SK-N-SH (cell line): ENCODE measurements at regions not wholly inside any gene's neighbourhood (a gene's known extent, or its start where the extent isn't known, plus 50 kb on each side); places are given as distances from the start of the nearest gene placed in this dataset.

Experiments
- CTCF ChIA-PET: fragments of 300-600, 350-600 bp; formaldehyde crosslinking; extraction: SDS; loops from one replicate; lab custom pipeline; 2021; lab: Yijun Ruan, JAX
- POLR2A ChIA-PET: fragments of 350-600 bp; sonication (Branson Sonifier 250); formaldehyde crosslinking; extraction: SDS; loops from one replicate; lab custom pipeline; 2020; ENCODE audit warnings: antibody characterized with exemption, inconsistent platforms; lab: Yijun Ruan, JAX
- DNase-seq: peaks from one replicate; pipeline ENCODE4 v3.0.0; 2012
- H2AFZ ChIP-seq: fragments of 200-600 bp; sonication (generic); 2 replicates; pipeline ENCODE4 v1.8.1; 2016; ENCODE audit warnings: antibody characterized with exemption, mild to moderate bottlenecking, low read depth
- H3F3A ChIP-seq: fragments of 200-600 bp; sonication (generic); replicated peaks from 2 replicates; pipeline ENCODE3; 2016; ENCODE audit warnings: antibody characterized with exemption, mild to moderate bottlenecking; ENCODE audit not compliant: insufficient read depth
- H3K27ac ChIP-seq, 2 experiments: fragments of 200-500 bp in 1 of 2; fragments of 200-600 bp in 1 of 2; sonication (Bioruptor generic) in 1 of 2; sonication (generic), shearing (Covaris generic) in 1 of 2; 2 replicates each; pipeline versions ENCODE4 v1.5.1 to v1.6.1; 2014 to 2016; ENCODE audit warnings: low read depth in 2 of 2, inconsistent platforms in 1 of 2, low read length in 1 of 2, mild to moderate bottlenecking in 1 of 2, mixed read lengths in 1 of 2
- H3K27me3 ChIP-seq: fragments of 200-600 bp; sonication (generic), shearing (Covaris generic); 2 replicates; pipeline ENCODE4 v1.6.1; 2016; ENCODE audit warnings: mixed run types; ENCODE audit not compliant: insufficient read depth
- H3K36me3 ChIP-seq, 2 experiments: fragments of 200-500 bp in 1 of 2; fragments of 200-600 bp in 1 of 2; sonication (Bioruptor generic) in 1 of 2; sonication (generic) in 1 of 2; replicated peaks in 1 of 2; 2 replicates each; pipeline versions ENCODE3 to v1.5.1; 2014 to 2016; ENCODE audit warnings: low read length in 1 of 2, mild to moderate bottlenecking in 1 of 2; ENCODE audit not compliant: insufficient read depth in 2 of 2, control insufficient read depth in 1 of 2
- H3K4me1 ChIP-seq, 2 experiments: fragments of 200-500 bp in 1 of 2; fragments of 200-600 bp in 1 of 2; sonication (Bioruptor generic) in 1 of 2; sonication (generic), shearing (Covaris generic) in 1 of 2; 2 replicates each; pipeline versions ENCODE4 v1.5.1 to v1.6.1; 2014 to 2016; ENCODE audit warnings: low read depth in 1 of 2, low read length in 1 of 2, mixed run types in 1 of 2; ENCODE audit not compliant: insufficient read depth in 2 of 2, control insufficient read depth in 1 of 2
- H3K4me2 ChIP-seq: fragments of 200-600 bp; sonication (generic), shearing (Covaris generic); 2 replicates; pipeline ENCODE4 v1.6.1; 2017; ENCODE audit warnings: mixed run types
- H3K4me3 ChIP-seq, 2 experiments: fragments of 200-500 bp in 1 of 2; fragments of 200-600 bp in 1 of 2; sonication (Bioruptor generic) in 1 of 2; sonication (generic), shearing (Covaris generic) in 1 of 2; 2 replicates each; pipeline versions ENCODE4 v1.5.1 to v1.8.1; 2014 to 2016; ENCODE audit warnings: low read depth in 2 of 2, inconsistent platforms in 1 of 2, low read length in 1 of 2, mild to moderate bottlenecking in 1 of 2, mixed read lengths in 1 of 2, moderate library complexity in 1 of 2
- H3K79me2 ChIP-seq: fragments of 200-600 bp; sonication (generic); 2 replicates; pipeline ENCODE4 v1.8.1; 2017; ENCODE audit warnings: mild to moderate bottlenecking; ENCODE audit not compliant: insufficient read depth
- H3K9ac ChIP-seq: fragments of 200-600 bp; sonication (generic); 2 replicates; pipeline ENCODE4 v1.6.1; 2017; ENCODE audit warnings: mixed run types
- H3K9me2 ChIP-seq: fragments of 200-600 bp; sonication (generic); 2 replicates; pipeline ENCODE4 v1.6.1; 2017; ENCODE audit warnings: mixed run types
- H3K9me3 ChIP-seq: fragments of 200-600 bp; sonication (generic); 2 replicates; pipeline ENCODE4 v1.6.1; 2017; ENCODE audit warnings: mixed run types, mild to moderate bottlenecking, moderate library complexity
- H4K20me1 ChIP-seq: fragments of 200-600 bp; sonication (generic); 2 replicates; pipeline ENCODE4 v1.6.1; 2017; ENCODE audit warnings: mild to moderate bottlenecking, mixed run types; ENCODE audit not compliant: insufficient read depth
- CHD2 ChIP-seq: fragments of 150-350 bp; IDR thresholded peaks from 2 replicates; pipeline ENCODE4 v1.6.1; 2018; ENCODE audit warnings: low read length; ENCODE audit not compliant: partially characterized antibody
- ELF1 ChIP-seq: IDR thresholded peaks from 2 replicates; pipeline ENCODE4 v1.4.0; 2012
- EP300 ChIP-seq, 2 experiments: IDR thresholded peaks; 2 replicates each; pipeline versions ENCODE4 v1.4.0 to v1.6.1; 2012; ENCODE audit warnings: borderline replicate concordance in 1 of 2, low read depth in 1 of 2, low read length in 1 of 2
- EZH2phosphoT487 ChIP-seq: fragments of 200-600 bp; sonication (generic); IDR thresholded peaks from 2 replicates; pipeline ENCODE4 v1.6.1; 2017; ENCODE audit warnings: low read depth, mixed run types, mild to moderate bottlenecking, antibody characterized with exemption, moderate library complexity, borderline replicate concordance
- GABPA ChIP-seq: IDR thresholded peaks from 2 replicates; pipeline ENCODE4 v1.4.0; 2012; ENCODE audit warnings: low read depth, mild to moderate bottlenecking
- IRF3 ChIP-seq: fragments of 150-350 bp; IDR thresholded peaks from 2 replicates; pipeline ENCODE4 v1.6.1; 2016; ENCODE audit warnings: mild to moderate bottlenecking, low read depth, low read length
- JUND ChIP-seq: IDR thresholded peaks from 2 replicates; pipeline ENCODE4 v1.4.0; 2012
- MAX ChIP-seq: IDR thresholded peaks from 2 replicates; pipeline ENCODE4 v1.4.0; 2012; ENCODE audit warnings: low read depth
- MXI1 ChIP-seq: IDR thresholded peaks from 2 replicates; pipeline ENCODE4 v1.6.1; 2012; ENCODE audit warnings: mild to moderate bottlenecking, low read depth, low read length, improper control_type of control experiment
- NRF1 ChIP-seq: IDR thresholded peaks from 2 replicates; pipeline ENCODE4 v1.6.1; 2012; ENCODE audit warnings: low read depth, mild to moderate bottlenecking, low read length
- PBX3 ChIP-seq: IDR thresholded peaks from 2 replicates; pipeline ENCODE4; 2012
- POLR2AphosphoS5 ChIP-seq: IDR thresholded peaks from 2 replicates; pipeline ENCODE4 v1.6.1; 2012; ENCODE audit warnings: low read depth, low read length
- RXRA ChIP-seq: IDR thresholded peaks from 2 replicates; pipeline ENCODE4 v1.4.0; 2012; ENCODE audit warnings: low read depth, mild to moderate bottlenecking, borderline replicate concordance
- SIN3A ChIP-seq: IDR thresholded peaks from 2 replicates; pipeline ENCODE4 v1.6.1; 2012; ENCODE audit warnings: low read depth, mild to moderate bottlenecking, low read length, moderate library complexity, borderline replicate concordance
- SMC3 ChIP-seq: IDR thresholded peaks from 2 replicates; pipeline ENCODE4 v1.6.1; 2012; ENCODE audit warnings: low read depth, low read length, improper control_type of control experiment
- TCF12 ChIP-seq: IDR thresholded peaks from 2 replicates; pipeline ENCODE4 v1.4.0; 2012
- TEAD4 ChIP-seq: IDR thresholded peaks from 2 replicates; pipeline ENCODE4 v1.4.0; 2012; ENCODE audit warnings: mild to moderate bottlenecking, borderline replicate concordance; ENCODE audit not compliant: insufficient read depth
- USF2 ChIP-seq: fragments of 150-350 bp; IDR thresholded peaks from 2 replicates; pipeline ENCODE4 v1.6.1; 2017; ENCODE audit warnings: antibody characterized with exemption, low read length, low read depth, borderline replicate concordance
- WGBS: methylation state at CpG from one replicate; pipeline ENCODE4 v1.1.6; 2017; ENCODE audit warnings: low lambda C conversion rate; 5-methylcytosine and 5-hydroxymethylcytosine counted together
- TF ChIP-seq, protein P1 (sequence below): IDR thresholded peaks from 2 replicates; pipeline ENCODE4 v1.6.1; 2012; ENCODE audit warnings: mild to moderate bottlenecking, low read depth, low read length, moderate library complexity

DNA sequence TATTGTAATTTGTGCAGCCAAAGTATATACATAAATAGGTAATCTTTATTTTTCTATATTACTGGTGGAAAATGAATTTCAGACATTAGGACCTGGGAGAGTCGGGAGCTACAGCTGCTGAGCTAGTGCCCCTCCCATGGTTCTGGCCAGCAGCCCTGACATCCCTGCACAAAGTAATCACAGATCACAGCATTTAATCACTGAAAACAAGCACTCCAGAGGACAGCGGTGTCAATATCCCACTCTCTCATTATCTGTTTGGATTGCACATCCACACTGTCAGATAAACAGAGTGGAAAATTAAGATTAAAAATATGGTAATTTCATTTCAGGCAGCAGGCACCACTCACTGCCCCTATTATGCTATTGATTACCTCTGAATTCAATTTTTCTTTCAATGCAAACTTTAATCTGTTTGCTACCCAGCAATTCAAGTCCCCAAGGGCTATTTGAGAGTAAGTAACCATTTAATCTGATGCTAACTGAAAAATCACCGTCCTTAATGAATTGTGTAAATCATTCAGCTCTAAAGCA lies 254.1 kb upstream of the SOX21 start:
- Histone ChIP-seq H3K9ac (no peak overlapping the region), H2AFZ (no peak overlapping the region), H3K4me3 (no peak overlapping the region), H3F3A (no peaks in the 10 kb centered on the region), H3K4me2 (no peak overlapping the region), H3K9me3 (no peaks in the 10 kb centered on the region), H3K36me3 (no peaks in the 10 kb centered on the region), H4K20me1 (no peaks in the 10 kb centered on the region), H3K27ac (no peak overlapping the region), H3K9me2 (no peaks in the 10 kb centered on the region), H3K27me3 (peaks cover 47% of the 10 kb centered on the region), H3K79me2 (no peaks in the 10 kb centered on the region), H3K4me1 (peaks cover 0 to 10% of the 10 kb centered on the region in 2 experiments; a peak in 2 of 4 replicates)
- POLR2A ChIA-PET = no interaction called here
- 15% methylated on average over 3 of the region's 3 CpGs for WGBS
- TF ChIP-seq CHD2 (no peak), SIN3A (no peak), TEAD4 (no peak), SMC3 (no peak), MAX (no peak), GABPA (no peak), MXI1 (no peak), POLR2AphosphoS5 (no peak), TCF12 (no peak), USF2 (no peak), EZH2phosphoT487 (no peak), RXRA (no peak), ELF1 (no peak), JUND (no peak), NRF1 (no peak), EP300 (IDR thresholded peaks at IDR 0.05; ENCODE audit: borderline replicate concordance in 1 of 2, low read depth in 1 of 2, low read length in 1 of 2) (no peak), PBX3 (no peak), IRF3 (no peak)
- TF ChIP-seq, protein P1, sequence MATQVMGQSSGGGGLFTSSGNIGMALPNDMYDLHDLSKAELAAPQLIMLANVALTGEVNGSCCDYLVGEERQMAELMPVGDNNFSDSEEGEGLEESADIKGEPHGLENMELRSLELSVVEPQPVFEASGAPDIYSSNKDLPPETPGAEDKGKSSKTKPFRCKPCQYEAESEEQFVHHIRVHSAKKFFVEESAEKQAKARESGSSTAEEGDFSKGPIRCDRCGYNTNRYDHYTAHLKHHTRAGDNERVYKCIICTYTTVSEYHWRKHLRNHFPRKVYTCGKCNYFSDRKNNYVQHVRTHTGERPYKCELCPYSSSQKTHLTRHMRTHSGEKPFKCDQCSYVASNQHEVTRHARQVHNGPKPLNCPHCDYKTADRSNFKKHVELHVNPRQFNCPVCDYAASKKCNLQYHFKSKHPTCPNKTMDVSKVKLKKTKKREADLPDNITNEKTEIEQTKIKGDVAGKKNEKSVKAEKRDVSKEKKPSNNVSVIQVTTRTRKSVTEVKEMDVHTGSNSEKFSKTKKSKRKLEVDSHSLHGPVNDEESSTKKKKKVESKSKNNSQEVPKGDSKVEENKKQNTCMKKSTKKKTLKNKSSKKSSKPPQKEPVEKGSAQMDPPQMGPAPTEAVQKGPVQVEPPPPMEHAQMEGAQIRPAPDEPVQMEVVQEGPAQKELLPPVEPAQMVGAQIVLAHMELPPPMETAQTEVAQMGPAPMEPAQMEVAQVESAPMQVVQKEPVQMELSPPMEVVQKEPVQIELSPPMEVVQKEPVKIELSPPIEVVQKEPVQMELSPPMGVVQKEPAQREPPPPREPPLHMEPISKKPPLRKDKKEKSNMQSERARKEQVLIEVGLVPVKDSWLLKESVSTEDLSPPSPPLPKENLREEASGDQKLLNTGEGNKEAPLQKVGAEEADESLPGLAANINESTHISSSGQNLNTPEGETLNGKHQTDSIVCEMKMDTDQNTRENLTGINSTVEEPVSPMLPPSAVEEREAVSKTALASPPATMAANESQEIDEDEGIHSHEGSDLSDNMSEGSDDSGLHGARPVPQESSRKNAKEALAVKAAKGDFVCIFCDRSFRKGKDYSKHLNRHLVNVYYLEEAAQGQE = no peak
- CTCF ChIA-PET = interaction anchor here (0.7 to 2.3 kb wide), 10 partner anchors 16 to 292 kb away, joined by 3 to 8 read pairs (median 3); no protein-coding TSS in a partner anchor
- peak; percentile 37 for DNase-seq
